Endothelial cell of umbilical vein (primary cell): ENCODE measurements at regions not wholly inside any gene's neighbourhood (a gene's known extent, or its start where the extent isn't known, plus 50 kb on each side); places are given as distances from the start of the nearest gene placed in this dataset.

Experiments used
- BruUV-seq: library from RNA; stranded (reverse); fragments of 400-500 nt; replicated peaks from 2 replicates; lab custom pipeline; 2021; lab: Mats Ljungman, UMichigan
- CTCF ChIA-PET: fragments of 300-600, 350-600 bp; sonication (Branson Sonifier 250); formaldehyde crosslinking; loops from one replicate; lab custom pipeline; 2021; ENCODE audit warnings: antibody characterized with exemption, inconsistent platforms; lab: Charles Lee
- POLR2A ChIA-PET: fragments of 300-600, 350-600 bp; sonication (Branson Sonifier 250); formaldehyde crosslinking; loops from one replicate; lab custom pipeline; 2021; ENCODE audit warnings: antibody characterized with exemption, inconsistent platforms; lab: Charles Lee
- DNase-seq: peaks from one replicate; pipeline ENCODE4 v3.0.0-alpha.2; 2011; ENCODE audit warnings: low read depth, low spot score
- FAIRE-seq: peaks from 2 replicates; lab custom pipeline; 2011; peaks lifted over from hg19 to GRCh38; lab: Jason Lieb, UNC
- H2AFZ ChIP-seq: 2 replicates; pipeline ENCODE4 v1.6.0; 2012; ENCODE audit warnings: low read depth, low read length, control low read depth, inconsistent platforms
- H3K27ac ChIP-seq: 2 replicates; pipeline ENCODE4 v1.5.1; 2011; ENCODE audit warnings: low read depth, mild to moderate bottlenecking, control low read depth, low read length, moderate library complexity; ENCODE audit not compliant: insufficient read depth
- H3K27me3 ChIP-seq, 2 experiments: 2 replicates each; pipeline versions ENCODE4 v1.6.0 to v1.6.1; 2011; ENCODE audit warnings: low read length in 2 of 2, mixed read lengths in 1 of 2; ENCODE audit not compliant: control insufficient read depth in 2 of 2, insufficient read depth in 2 of 2
- H3K36me3 ChIP-seq, 2 experiments: 2 replicates in 1 of 2; 3 replicates in 1 of 2; pipeline ENCODE4 v1.5.1; 2011; ENCODE audit warnings: low read length in 2 of 2, mild to moderate bottlenecking in 1 of 2, moderate library complexity in 1 of 2; ENCODE audit not compliant: control insufficient read depth in 2 of 2, insufficient read depth in 2 of 2; ENCODE audit errors: extremely low read depth in 1 of 2
- H3K4me1 ChIP-seq: 3 replicates; pipeline ENCODE4 v1.5.1; 2011; ENCODE audit warnings: mild to moderate bottlenecking, low read length; ENCODE audit not compliant: control insufficient read depth, insufficient read depth; ENCODE audit errors: extremely low read depth
- H3K4me2 ChIP-seq: 2 replicates; pipeline ENCODE4 v1.6.1; 2011; ENCODE audit warnings: low read length, control low read depth, mixed read lengths; ENCODE audit not compliant: insufficient read depth
- H3K4me3 ChIP-seq, 3 experiments: fragments of 200-600 bp in 1 of 3; sonication (generic), shearing (Covaris generic) in 1 of 3; replicated peaks in 1 of 3; 2 replicates each; pipeline ENCODE4 v1.5.1; 2011 to 2016; ENCODE audit warnings: control low read depth in 3 of 3, low read length in 3 of 3, mild to moderate bottlenecking in 2 of 3, inconsistent platforms in 1 of 3, low read depth in 1 of 3, moderate library complexity in 1 of 3; ENCODE audit not compliant: insufficient read depth in 1 of 3
- H3K79me2 ChIP-seq: 2 replicates; pipeline ENCODE4 v1.6.0; 2012; ENCODE audit warnings: low read length, inconsistent platforms; ENCODE audit not compliant: control insufficient read depth, insufficient read depth
- H3K9ac ChIP-seq: replicated peaks from 2 replicates; pipeline ENCODE3; 2011; ENCODE audit warnings: low read length, control low read depth; ENCODE audit not compliant: insufficient read depth; ENCODE audit errors: extremely low read depth
- H3K9me1 ChIP-seq: replicated peaks from 3 replicates; pipeline ENCODE4 v1.6.0; 2011; ENCODE audit warnings: mild to moderate bottlenecking, low read length; ENCODE audit not compliant: control insufficient read depth, insufficient read depth; ENCODE audit errors: extremely low read depth
- H3K9me3 ChIP-seq: replicated peaks from 2 replicates; pipeline ENCODE4 v1.5.1; 2012; ENCODE audit warnings: low read length, inconsistent platforms; ENCODE audit not compliant: control insufficient read depth, insufficient read depth
- H4K20me1 ChIP-seq: replicated peaks from 2 replicates; pipeline ENCODE3; 2011; ENCODE audit warnings: mild to moderate bottlenecking, low read length; ENCODE audit not compliant: control insufficient read depth, insufficient read depth; ENCODE audit errors: extremely low read depth
- CTCF ChIP-seq, 2 donors: IDR thresholded peaks; 1 replicate in 1 of 2; 2 replicates in 1 of 2; pipeline ENCODE4 v1.5.1; 2011; ENCODE audit warnings: low read length in 2 of 2, mild to moderate bottlenecking in 2 of 2, moderate library complexity in 2 of 2, control low read depth in 1 of 2, inconsistent platforms in 1 of 2, low read depth in 1 of 2; ENCODE audit not compliant: insufficient read depth in 1 of 2; ENCODE audit errors: extremely low read depth in 1 of 2
- EZH2 ChIP-seq: IDR thresholded peaks from 2 replicates; pipeline ENCODE4 v1.6.1; 2012; ENCODE audit warnings: borderline replicate concordance, low read depth, mild to moderate bottlenecking, moderate library complexity, low read length, inconsistent platforms; ENCODE audit not compliant: severe bottlenecking
- FOS ChIP-seq: IDR thresholded peaks from 2 replicates; pipeline ENCODE4 v1.6.1; 2011; ENCODE audit warnings: mild to moderate bottlenecking, low read length, moderate library complexity, borderline replicate concordance; ENCODE audit not compliant: insufficient read depth
- GATA2 ChIP-seq: IDR thresholded peaks from 2 replicates; pipeline ENCODE4 v1.7.0; 2011; ENCODE audit warnings: low read depth, mild to moderate bottlenecking, moderate library complexity, mixed read lengths, low read length; ENCODE audit not compliant: insufficient read length, insufficient read depth
- JUN ChIP-seq: IDR thresholded peaks from 2 replicates; pipeline ENCODE4 v1.6.1; 2011; ENCODE audit warnings: borderline replicate concordance, low read depth; ENCODE audit not compliant: insufficient read length, insufficient read depth
- MAX ChIP-seq: IDR thresholded peaks from 2 replicates; pipeline ENCODE4 v1.6.1; 2011; ENCODE audit not compliant: insufficient read depth, insufficient read length
- MYC ChIP-seq: IDR thresholded peaks from one replicate; pipeline ENCODE4 v1.6.1; 2011; ENCODE audit warnings: mild to moderate bottlenecking, low read depth, low read length
- POLR2A ChIP-seq: IDR thresholded peaks from 2 replicates; pipeline ENCODE4 v1.6.1; 2012; ENCODE audit warnings: low read depth, mild to moderate bottlenecking, control low read depth, low read length
- POLR2AphosphoS5 ChIP-seq: IDR thresholded peaks from 2 replicates; pipeline ENCODE4 v1.6.1; 2012; ENCODE audit warnings: low read depth, mild to moderate bottlenecking, control low read depth, low read length, moderate library complexity; ENCODE audit not compliant: insufficient read depth
- dilution Hi-C: fragments of 300-500 bp; cut with MboI; formaldehyde crosslinking; loops from one replicate; pipeline ENCODE4 v1.15.0; 2019; ENCODE audit warnings: low sequenced_read_pairs; ENCODE audit not compliant: extremely low pct_ligation_motif_present
- intact Hi-C: fragments of 100-400 bp; cut with micrococcal nuclease; formaldehyde crosslinking; loops from one replicate; pipeline ENCODE4 v1.10.0; 2022

GRCh38 chr13:91278291-91278690 lies 69.2 kb upstream of the MIR17HG start:
- no peaks in the 10 kb centered on the region for H3K79me2 ChIP-seq
- H3K9me1 ChIP-seq, result no peaks in the 10 kb centered on the region
- dilution Hi-C loops (no loop called here), intact Hi-C loops (no loop called here)
- POLR2A ChIA-PET, result no interaction called here
- H3K36me3 ChIP-seq, result no peaks in the 10 kb centered on the region
- no peak overlapping the region for H3K27ac ChIP-seq
- no peaks in the 10 kb centered on the region for H3K9me3 ChIP-seq
- CTCF ChIA-PET, result no interaction called here
- peaks cover 8% of the 10 kb centered on the region for H3K4me1 ChIP-seq
- H3K27me3 ChIP-seq, result no peaks in the 10 kb centered on the region
- no peak overlapping the region for H3K4me2 ChIP-seq
- FAIRE-seq, result no peak
- DNase-seq, result no peak
- H4K20me1 ChIP-seq, result no peaks in the 10 kb centered on the region
- no TSS peak for BruUV-seq
- H3K9ac ChIP-seq, result no peak overlapping the region
- H2AFZ ChIP-seq, result no peak overlapping the region
- no peak overlapping the region for H3K4me3 ChIP-seq
- no peak for TF ChIP-seq MAX
- no peak for TF ChIP-seq GATA2
- no peak for TF ChIP-seq JUN
- no peak for TF ChIP-seq POLR2AphosphoS5
- no peak for TF ChIP-seq CTCF (IDR thresholded peaks at IDR 0.05; ENCODE audit: extremely low read depth in 1 of 2, insufficient read depth in 1 of 2, low read depth in 1 of 2, low read length in 2 of 2)
- no peak for TF ChIP-seq MYC
- no peak for TF ChIP-seq POLR2A
- TF ChIP-seq FOS, result no peak
- TF ChIP-seq EZH2, result no peak
